IMR-90 (cell line): ENCODE measurements at regions not wholly inside any gene's neighbourhood (a gene's known extent, or its start where the extent isn't known, plus 50 kb on each side); places are given as distances from the start of the nearest gene placed in this dataset.

Source experiments
- ATAC-seq: fragments of 200-7000 bp; cut with Tn5 transposase; 2 replicates; pipeline ENCODE4 v1.9.1; 2020; ENCODE audit warnings: low read depth, mild to moderate bottlenecking, moderate library complexity
- BruUV-seq: library from RNA; stranded (reverse); fragments of 400-500 nt; replicated peaks from 2 replicates; lab custom pipeline; 2021; lab: Mats Ljungman, UMichigan
- CTCF ChIA-PET: fragments of 300-600 bp; formaldehyde crosslinking; extraction: SDS; loops from one replicate; lab custom pipeline; 2021; ENCODE audit warnings: antibody characterized with exemption; lab: Yijun Ruan, JAX
- POLR2A ChIA-PET: fragments of 300-600 bp; sonication (Branson Sonifier 250); formaldehyde crosslinking; loops from one replicate; lab custom pipeline; 2022; ENCODE audit warnings: antibody characterized with exemption; ENCODE audit not compliant: unreplicated experiment; lab: Charles Lee
- DNase-seq: peaks from one replicate; pipeline ENCODE4 v3.0.0; 2013
- H2AFZ ChIP-seq: replicated peaks from 2 replicates; pipeline ENCODE3; 2013; ENCODE audit warnings: low read length, mild to moderate bottlenecking; ENCODE audit not compliant: poor library complexity
- H2AK5ac ChIP-seq: 2 replicates; pipeline ENCODE4 v1.6.1; 2013; ENCODE audit warnings: low read depth, low read length, inconsistent platforms
- H2AK9ac ChIP-seq: replicated peaks from 2 replicates; pipeline ENCODE3; 2013; ENCODE audit warnings: mild to moderate bottlenecking, low read depth, low read length, moderate library complexity; ENCODE audit not compliant: poor library complexity
- H2BK120ac ChIP-seq: 2 replicates; pipeline ENCODE4 v1.6.1; 2013; ENCODE audit warnings: low read depth, low read length, inconsistent platforms
- H2BK15ac ChIP-seq: 3 replicates; pipeline ENCODE4 v1.6.1; 2013; ENCODE audit warnings: low read depth, low read length, inconsistent platforms
- H2BK20ac ChIP-seq: 2 replicates; pipeline ENCODE4 v1.6.1; 2013; ENCODE audit warnings: low read depth, mild to moderate bottlenecking, inconsistent platforms, low read length, moderate library complexity
- H2BK5ac ChIP-seq: 2 replicates; pipeline ENCODE4 v1.6.1; 2013; ENCODE audit warnings: mild to moderate bottlenecking, low read depth, low read length, inconsistent platforms; ENCODE audit not compliant: poor library complexity, severe bottlenecking
- H3K14ac ChIP-seq: replicated peaks from 2 replicates; pipeline ENCODE4 v1.6.1; 2013; ENCODE audit warnings: low read depth, low read length, inconsistent platforms
- H3K18ac ChIP-seq: 2 replicates; pipeline ENCODE4 v1.6.1; 2013; ENCODE audit warnings: low read depth, low read length, control low read depth
- H3K23ac ChIP-seq: 2 replicates; pipeline ENCODE4 v1.6.1; 2013; ENCODE audit warnings: low read depth, low read length, inconsistent platforms
- H3K27ac ChIP-seq: 2 replicates; pipeline ENCODE4 v1.5.1; 2013; ENCODE audit warnings: mild to moderate bottlenecking, control low read depth, low read length; ENCODE audit not compliant: insufficient read depth
- H3K27me3 ChIP-seq: 2 replicates; pipeline ENCODE4 v1.6.1; 2013; ENCODE audit warnings: low read length; ENCODE audit not compliant: control insufficient read depth, insufficient read depth
- H3K36me3 ChIP-seq: 2 replicates; pipeline ENCODE4 v1.6.1; 2013; ENCODE audit warnings: low read length, mixed read lengths; ENCODE audit not compliant: control insufficient read depth, insufficient read depth
- H3K4ac ChIP-seq: 2 replicates; pipeline ENCODE4 v1.6.1; 2013; ENCODE audit warnings: low read depth, low read length, inconsistent platforms
- H3K4me1 ChIP-seq: 2 replicates; pipeline ENCODE4 v1.6.1; 2013; ENCODE audit warnings: low read length, mixed read lengths; ENCODE audit not compliant: control insufficient read depth, insufficient read depth
- H3K4me2 ChIP-seq: 2 replicates; pipeline ENCODE4 v1.6.1; 2013; ENCODE audit warnings: low read depth, mild to moderate bottlenecking, control low read depth, low read length, moderate library complexity
- H3K4me3 ChIP-seq: 2 replicates; pipeline ENCODE4 v1.5.1; 2013; ENCODE audit warnings: low read depth, mild to moderate bottlenecking, control low read depth, low read length, moderate library complexity; ENCODE audit not compliant: insufficient read depth
- H3K56ac ChIP-seq: 2 replicates; pipeline ENCODE4 v1.6.1; 2013; ENCODE audit warnings: low read length, inconsistent platforms; ENCODE audit not compliant: insufficient read depth; ENCODE audit errors: extremely low read depth
- H3K79me1 ChIP-seq, 2 experiments: 2 replicates each; pipeline ENCODE4 v1.6.1; 2013; ENCODE audit warnings: low read length in 2 of 2, inconsistent platforms in 1 of 2, low read depth in 1 of 2
- H3K9ac ChIP-seq: 2 replicates; pipeline ENCODE4 v1.6.1; 2013; ENCODE audit warnings: low read depth, low read length, control low read depth
- H3K9me1 ChIP-seq: 2 replicates; pipeline ENCODE4 v1.6.1; 2013; ENCODE audit warnings: low read length, inconsistent platforms; ENCODE audit not compliant: insufficient read depth
- H3K9me3 ChIP-seq: 2 replicates; pipeline ENCODE4 v1.6.1; 2013; ENCODE audit warnings: low read length; ENCODE audit not compliant: control insufficient read depth, insufficient read depth
- H4K20me1 ChIP-seq: 2 replicates; pipeline ENCODE4 v1.6.1; 2013; ENCODE audit warnings: low read length, inconsistent platforms; ENCODE audit not compliant: insufficient read depth
- H4K5ac ChIP-seq: 2 replicates; pipeline ENCODE4 v1.6.1; 2013; ENCODE audit warnings: mild to moderate bottlenecking, low read depth, low read length, control low read depth
- H4K8ac ChIP-seq, 2 experiments: 2 replicates each; pipeline ENCODE4 v1.6.1; 2013; ENCODE audit warnings: low read depth in 2 of 2, low read length in 2 of 2, control low read depth in 1 of 2, inconsistent platforms in 1 of 2
- H4K91ac ChIP-seq: 2 replicates; pipeline ENCODE4 v1.6.1; 2013; ENCODE audit warnings: low read depth, low read length, inconsistent platforms; ENCODE audit not compliant: insufficient read depth
- BHLHE40 ChIP-seq: fragments of 150-350 bp; IDR thresholded peaks from 2 replicates; pipeline ENCODE4 v1.6.1; 2016; ENCODE audit warnings: mild to moderate bottlenecking, low read depth, low read length
- CEBPB ChIP-seq: IDR thresholded peaks from 2 replicates; pipeline ENCODE4 v1.6.1; 2012; ENCODE audit warnings: low read depth, low read length, improper control_type of control experiment
- CHD1 ChIP-seq: IDR thresholded peaks from 2 replicates; pipeline ENCODE4 v1.6.1; 2012; ENCODE audit warnings: low read depth, low read length, improper control_type of control experiment
- MAFK ChIP-seq: IDR thresholded peaks from 2 replicates; pipeline ENCODE4 v1.6.1; 2012; ENCODE audit warnings: low read depth, low read length, improper control_type of control experiment
- MAZ ChIP-seq: IDR thresholded peaks from 2 replicates; pipeline ENCODE4 v1.6.1; 2012; ENCODE audit warnings: low read depth, mild to moderate bottlenecking, low read length, improper control_type of control experiment, moderate library complexity, borderline replicate concordance
- MXI1 ChIP-seq: IDR thresholded peaks from 2 replicates; pipeline ENCODE4 v1.6.1; 2012; ENCODE audit warnings: low read depth, mild to moderate bottlenecking, low read length, moderate library complexity, borderline replicate concordance
- RCOR1 ChIP-seq: IDR thresholded peaks from 2 replicates; pipeline ENCODE4 v1.6.1; 2012; ENCODE audit warnings: mild to moderate bottlenecking, low read length, improper control_type of control experiment; ENCODE audit not compliant: insufficient replicate concordance
- RFX5 ChIP-seq: IDR thresholded peaks from 2 replicates; pipeline ENCODE4 v1.8.0; 2012; ENCODE audit warnings: low read depth, mild to moderate bottlenecking, low read length, moderate library complexity
- SMC3 ChIP-seq: fragments of 150-350 bp; IDR thresholded peaks from 2 replicates; pipeline ENCODE4 v1.6.1; 2016; ENCODE audit warnings: low read depth, mild to moderate bottlenecking, antibody characterized with exemption, low read length, moderate library complexity
- WGBS, 2 experiments: methylation state at CpG; one replicate each; pipeline versions ENCODE4 v1.1.5 to v1.1.7; 2013; ENCODE audit warnings: missing lambda C conversion rate in 2 of 2; ENCODE audit not compliant: insufficient read length in 1 of 2; ENCODE audit errors: extremely low coverage in 2 of 2; 5-methylcytosine and 5-hydroxymethylcytosine counted together
- dilution Hi-C: fragments of 300-500 bp; cut with HindIII; formaldehyde crosslinking; loops from one replicate; pipeline ENCODE4 v1.14.3; 2018; ENCODE audit warnings: low sequenced_read_pairs; ENCODE audit not compliant: unreplicated experiment
- in situ Hi-C: fragments of 300-500 bp; cut with MboI; formaldehyde crosslinking; loops from 3 replicates; pipeline ENCODE4 v1.14.3; 2019; ENCODE audit warnings: low sequenced_read_pairs, inconsistent platforms, mixed read lengths
- intact Hi-C: fragments of 100-400 bp; cut with micrococcal nuclease; formaldehyde crosslinking; loops from 2 replicates; pipeline ENCODE4 v1.10.0; 2022
- TF ChIP-seq, protein P1 (sequence below): fragments of 150-350 bp; IDR thresholded peaks from 2 replicates; pipeline ENCODE4 v1.6.1; 2017; ENCODE audit warnings: mild to moderate bottlenecking, antibody characterized with exemption, low read length, low read depth
- TF ChIP-seq, protein P2 (sequence below): fragments of 150-350 bp; IDR thresholded peaks from 2 replicates; pipeline ENCODE4 v1.6.1; 2016; ENCODE audit warnings: low read depth, mild to moderate bottlenecking, low read length, moderate library complexity, borderline replicate concordance

DNA sequence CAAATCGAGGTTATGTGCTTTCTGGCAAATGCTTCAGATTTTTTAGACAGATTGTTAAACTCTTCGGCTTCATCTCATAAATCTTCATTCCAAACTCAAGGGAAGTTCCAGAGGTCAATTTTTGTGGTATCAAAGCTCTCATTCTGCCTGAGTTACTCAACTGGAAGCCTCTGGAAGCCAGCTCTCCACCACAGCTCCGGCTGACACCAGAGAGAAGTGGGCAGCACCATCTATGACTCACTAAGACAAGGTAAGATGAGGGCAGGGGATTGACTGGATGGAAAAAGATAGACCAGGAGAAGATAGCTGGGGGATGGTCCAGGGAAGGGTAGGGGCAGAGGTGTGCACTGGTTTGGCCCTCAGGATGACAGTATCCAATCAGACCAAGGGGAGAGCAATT is 137.3 kb upstream of the HNRNPA3 start:
- H3K36me3 ChIP-seq = no peaks in the 10 kb centered on the region
- no peak overlapping the region for H3K4me2 ChIP-seq
- no peak overlapping the region for H3K4me3 ChIP-seq
- H3K79me1 ChIP-seq = no peaks in the 10 kb centered on the region
- H3K27ac ChIP-seq = no peak overlapping the region
- no peaks in the 10 kb centered on the region for H3K27me3 ChIP-seq
- no peak overlapping the region for H2BK20ac ChIP-seq
- BruUV-seq = no TSS peak
- H2AFZ ChIP-seq = no peak overlapping the region
- TF ChIP-seq RFX5 (no peak), MAFK (no peak), BHLHE40 (no peak), CHD1 (no peak), CEBPB (no peak), SMC3 (no peak), MXI1 (no peak), RCOR1 (no peak), MAZ (no peak)
- TF ChIP-seq, protein P1, sequence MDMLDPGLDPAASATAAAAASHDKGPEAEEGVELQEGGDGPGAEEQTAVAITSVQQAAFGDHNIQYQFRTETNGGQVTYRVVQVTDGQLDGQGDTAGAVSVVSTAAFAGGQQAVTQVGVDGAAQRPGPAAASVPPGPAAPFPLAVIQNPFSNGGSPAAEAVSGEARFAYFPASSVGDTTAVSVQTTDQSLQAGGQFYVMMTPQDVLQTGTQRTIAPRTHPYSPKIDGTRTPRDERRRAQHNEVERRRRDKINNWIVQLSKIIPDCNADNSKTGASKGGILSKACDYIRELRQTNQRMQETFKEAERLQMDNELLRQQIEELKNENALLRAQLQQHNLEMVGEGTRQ = no peak
- TF ChIP-seq, protein P2, sequence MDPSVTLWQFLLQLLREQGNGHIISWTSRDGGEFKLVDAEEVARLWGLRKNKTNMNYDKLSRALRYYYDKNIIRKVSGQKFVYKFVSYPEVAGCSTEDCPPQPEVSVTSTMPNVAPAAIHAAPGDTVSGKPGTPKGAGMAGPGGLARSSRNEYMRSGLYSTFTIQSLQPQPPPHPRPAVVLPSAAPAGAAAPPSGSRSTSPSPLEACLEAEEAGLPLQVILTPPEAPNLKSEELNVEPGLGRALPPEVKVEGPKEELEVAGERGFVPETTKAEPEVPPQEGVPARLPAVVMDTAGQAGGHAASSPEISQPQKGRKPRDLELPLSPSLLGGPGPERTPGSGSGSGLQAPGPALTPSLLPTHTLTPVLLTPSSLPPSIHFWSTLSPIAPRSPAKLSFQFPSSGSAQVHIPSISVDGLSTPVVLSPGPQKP = no peak
- no peak overlapping the region for H2BK120ac ChIP-seq
- H4K8ac ChIP-seq = no peak overlapping the region
- no peak for DNase-seq
- ATAC-seq = no peak
- H3K4me1 ChIP-seq = no peaks in the 10 kb centered on the region
- H3K9me3 ChIP-seq = no peaks in the 10 kb centered on the region
- CTCF ChIA-PET = no interaction called here
- no peak overlapping the region for H2AK9ac ChIP-seq
- no peak overlapping the region for H3K23ac ChIP-seq
- H4K91ac ChIP-seq = no peak overlapping the region
- in situ Hi-C loops (no loop called here), dilution Hi-C loops (no loop called here), intact Hi-C loops (no loop called here)
- H4K5ac ChIP-seq = no peak overlapping the region
- no peak overlapping the region for H3K18ac ChIP-seq
- H3K9ac ChIP-seq = no peak overlapping the region
- no peak overlapping the region for H3K56ac ChIP-seq
- no peaks in the 10 kb centered on the region for H3K9me1 ChIP-seq
- no peak overlapping the region for H3K4ac ChIP-seq
- H2BK15ac ChIP-seq = no peak overlapping the region
- no peak overlapping the region for H2AK5ac ChIP-seq
- no peak overlapping the region for H3K14ac ChIP-seq
- POLR2A ChIA-PET = no interaction called here
- no peaks in the 10 kb centered on the region for H4K20me1 ChIP-seq
- H2BK5ac ChIP-seq = no peak overlapping the region
- WGBS, 2 experiments = no CpG with 5 or more reads among the region's 3 CpGs
